ENCODE measurements at regions not wholly inside any gene's neighbourhood (a gene's known extent, or its start where the extent isn't known, plus 50 kb on each side); places are given as distances from the start of the nearest gene placed in this dataset.
"Not testable (repeated sequence)": the region's sequence is repeated elsewhere in the genome, so short reads cannot be mapped to it uniquely, and the experiment has no call there.

- peaks cover 10 to 45% (median 32%) of the 10 kb centered on the region in 9 donors for H3K4me1 ChIP-seq
- H3K9me3 ChIP-seq, result peaks cover 0 to 3% (median 0%) of the 10 kb centered on the region in 11 donors
- DNase-seq (no peak), ATAC-seq (no peak)
- H3K27ac ChIP-seq, result peak overlapping the region in 2 of 10 donors; percentile 8 to 28
- H3K36me3 ChIP-seq, result no peaks in the 10 kb centered on the region
- no peak overlapping the region for H3K4me3 ChIP-seq
- TF ChIP-seq CTCF (IDR thresholded peaks at IDR 0.05), result no peak
- intact Hi-C loops (cut with DNase I), result loop anchor here in 1 of 10 donors (10.0 kb wide), 1 partner anchor 63 kb away; the partner anchor contains the start of gene ME3
- no peaks in the 10 kb centered on the region for H3K27me3 ChIP-seq
Measured at GRCh38 chr11:86737737-86738136, 62.6 kb upstream of the PRSS23 start.

GRCh38 chr11:86737230-86737629, 63.1 kb upstream of the PRSS23 start:
- Histone ChIP-seq H3K27me3 (no peaks in the 10 kb centered on the region), H3K4me1 (peaks cover 10 to 45% (median 32%) of the 10 kb centered on the region in 9 donors), H3K9me3 (peaks cover 0 to 3% (median 0%) of the 10 kb centered on the region in 11 donors), H3K36me3 (no peaks in the 10 kb centered on the region), H3K4me3 (no peak overlapping the region), H3K27ac (peak overlapping the region in 2 of 10 donors; percentile 24 to 28)
- TF ChIP-seq CTCF (IDR thresholded peaks at IDR 0.05), result no peak
- intact Hi-C loops (cut with DNase I), result loop anchor here in 1 of 10 donors (10.0 kb wide), 1 partner anchor 62 kb away; the partner anchor contains the start of gene ME3
- no peak for ATAC-seq
- no peak for DNase-seq

GRCh38 chr11:86736291-86737143, 63.8 kb upstream of the PRSS23 start:
- Histone ChIP-seq H3K27me3 (no peaks in the 10 kb centered on the region), H3K9me3 (peaks cover 0 to 3% (median 0%) of the 10 kb centered on the region in 11 donors), H3K4me3 (no peak overlapping the region), H3K27ac (no peak overlapping the region), H3K36me3 (no peaks in the 10 kb centered on the region), H3K4me1 (peaks cover 10 to 38% (median 27%) of the 10 kb centered on the region in 9 donors)
- intact Hi-C loops (cut with DNase I), result loop anchor here in 1 of 10 donors (10.0 kb wide), 1 partner anchor 62 kb away; the partner anchor contains the start of gene ME3
- no peak for DNase-seq
- 81 to 96% methylated on average over 9 of the region's 9 CpGs for WGBS, 2 donors
- no peak for TF ChIP-seq CTCF (IDR thresholded peaks at IDR 0.05)
- no peak for ATAC-seq

- Histone ChIP-seq H3K9me3 (peaks cover 0 to 3% (median 0%) of the 10 kb centered on the region in 11 donors), H3K4me1 (peaks cover 3 to 30% (median 18%) of the 10 kb centered on the region in 9 donors), H3K27me3 (no peaks in the 10 kb centered on the region), H3K36me3 (no peaks in the 10 kb centered on the region), H3K27ac (no peak overlapping the region), H3K4me3 (no peak overlapping the region)
- DNase-seq, result no peak
- no peak for TF ChIP-seq CTCF (IDR thresholded peaks at IDR 0.05)
- intact Hi-C loops (cut with DNase I), result loop anchor here in 1 of 10 donors (10.0 kb wide), 1 partner anchor 61 kb away; the partner anchor contains the start of gene ME3
- WGBS, 2 donors, result 86 to 89% methylated on average over 3 of the region's 3 CpGs
- no peak for ATAC-seq
Measured at GRCh38 chr11:86735451-86736290, 63.3 kb upstream of the ME3 start.

- intact Hi-C loops (cut with DNase I), result loop anchor here in 1 of 10 donors (10.0 kb wide), 1 partner anchor 58 kb away; the partner anchor contains the start of gene ME3
- WGBS, 2 donors, result no CpG with 5 or more reads among the region's 1 CpG
- not testable (repeated sequence) for H3K4me3 ChIP-seq, H3K36me3 ChIP-seq, H3K9me3 ChIP-seq, H3K27me3 ChIP-seq, ATAC-seq, H3K4me1 ChIP-seq, H3K27ac ChIP-seq, DNase-seq
Measured at GRCh38 chr11:86732739-86733138, 60.3 kb upstream of the ME3 start.

- not testable (repeated sequence) for H3K4me3 ChIP-seq, H3K27ac ChIP-seq, H3K36me3 ChIP-seq, H3K27me3 ChIP-seq, H3K9me3 ChIP-seq, H3K4me1 ChIP-seq, ATAC-seq, DNase-seq
- WGBS, 2 donors, result 96 to 98% methylated on average over 13 to 17 of the region's 27 CpGs
- intact Hi-C loops (cut with DNase I), result loop anchor here in 1 of 10 donors (10.0 kb wide), 1 partner anchor 57 kb away; the partner anchor contains the start of gene ME3
Measured at GRCh38 chr11:86732286-86732685, 59.9 kb upstream of the ME3 start.

Measured in heart right ventricle (tissue), 16 donors.